CD4-positive, alpha-beta T cell (primary cell): ENCODE measurements at regions not wholly inside any gene's neighbourhood (a gene's known extent, or its start where the extent isn't known, plus 50 kb on each side); places are given as distances from the start of the nearest gene placed in this dataset.

Experiments
- ATAC-seq: fragments of 200-7000 bp; cut with Tn5 transposase; one replicate; pipeline ENCODE4 v1.10.0; 2022; ENCODE audit warnings: mild to moderate bottlenecking; ENCODE audit not compliant: poor library complexity
- CTCF ChIA-PET: fragments of 350-600 bp; sonication (Branson Sonifier 250); formaldehyde crosslinking; loops from one replicate; lab custom pipeline; 2021; ENCODE audit warnings: antibody characterized with exemption, inconsistent platforms; lab: Charles Lee
- POLR2A ChIA-PET: fragments of 350-600 bp; sonication (Branson Sonifier 250); formaldehyde crosslinking; loops from one replicate; lab custom pipeline; 2021; ENCODE audit warnings: antibody characterized with exemption, inconsistent platforms; lab: Charles Lee
- DNase-seq, 14 experiments: peaks; one replicate each; pipeline ENCODE4 v3.0.0-alpha.2; 2013 to 2020; ENCODE audit warnings: mixed read lengths in 2 of 14
- H3K27ac ChIP-seq, 2 donors: one replicate each; pipeline versions ENCODE4 v1.5.1 to v1.7.0; 2013; ENCODE audit warnings: low read length in 2 of 2, low read depth in 1 of 2, mild to moderate bottlenecking in 1 of 2
- H3K27me3 ChIP-seq, 2 experiments: 1 replicate in 1 of 2; 2 replicates in 1 of 2; pipeline versions ENCODE4 v1.6.1 to v1.7.0; 2013; ENCODE audit warnings: low read length in 2 of 2, control low read depth in 1 of 2, mild to moderate bottlenecking in 1 of 2, moderate library complexity in 1 of 2; ENCODE audit not compliant: insufficient read depth in 2 of 2, control insufficient read depth in 1 of 2
- H3K36me3 ChIP-seq: one replicate; pipeline ENCODE4 v1.6.1; 2013; ENCODE audit warnings: low read length, control low read depth; ENCODE audit not compliant: insufficient read depth
- H3K4me1 ChIP-seq: one replicate; pipeline ENCODE4 v1.6.1; 2013; ENCODE audit warnings: low read length, control low read depth; ENCODE audit not compliant: insufficient read depth
- H3K4me3 ChIP-seq: one replicate; pipeline ENCODE4 v1.5.1; 2013; ENCODE audit warnings: mild to moderate bottlenecking, low read length, moderate library complexity
- H3K9me3 ChIP-seq, 2 experiments: 1 replicate in 1 of 2; 2 replicates in 1 of 2; pipeline versions ENCODE4 v1.6.1 to v1.7.0; 2013; ENCODE audit warnings: low read length in 2 of 2, mild to moderate bottlenecking in 2 of 2, control low read depth in 1 of 2, moderate library complexity in 1 of 2; ENCODE audit not compliant: control insufficient read depth in 1 of 2, insufficient read depth in 1 of 2
- H3K27ac Mint-ChIP-seq: one replicate; pipeline ENCODE4 v1.8.0; 2020; ENCODE audit warnings: mixed read lengths
- H3K27me3 Mint-ChIP-seq: one replicate; pipeline ENCODE4 v1.8.0; 2021; ENCODE audit warnings: mixed read lengths
- H3K36me3 Mint-ChIP-seq: one replicate; pipeline ENCODE4 v1.8.0; 2021; ENCODE audit warnings: low read depth, mixed read lengths
- H3K4me1 Mint-ChIP-seq: one replicate; pipeline ENCODE4 v1.8.0; 2021; ENCODE audit warnings: low read depth, mixed read lengths
- H3K4me3 Mint-ChIP-seq: one replicate; pipeline ENCODE4 v1.8.0; 2020; ENCODE audit warnings: mild to moderate bottlenecking, mixed read lengths
- H3K9me3 Mint-ChIP-seq: one replicate; pipeline ENCODE4 v1.8.0; 2020; ENCODE audit warnings: mixed read lengths
- CTCF ChIP-seq: fragments of 200-600 bp; IDR thresholded peaks from one replicate; pipeline ENCODE4 v1.8.0; 2022; ENCODE audit warnings: antibody characterized with exemption, mild to moderate bottlenecking
- intact Hi-C, 2 experiments: fragments of 100-400 bp; cut with DNase I in 1 of 2; cut with micrococcal nuclease in 1 of 2; formaldehyde crosslinking; loops; one replicate each; pipeline versions ENCODE4 v1.15.1 to v1.9.0; 2023 to 2025; cut with DNase I, micrococcal nuclease

GRCh38 chr9:120032639-120033038 lies 547.3 kb downstream of the CDK5RAP2 start:
- Histone ChIP-seq H3K9me3 (peaks cover 0 to 9% of the 10 kb centered on the region in 2 experiments), H3K36me3 (no peaks in the 10 kb centered on the region), H3K27ac (no peak overlapping the region), H3K27me3 (no peaks in the 10 kb centered on the region), H3K4me3 (no peak overlapping the region), H3K4me1 (no peaks in the 10 kb centered on the region)
- no peaks in the 10 kb centered on the region for H3K4me1 Mint-ChIP-seq
- TF ChIP-seq CTCF: no peak
- POLR2A ChIA-PET: no interaction called here
- DNase-seq (no peak), ATAC-seq (no peak)
- peaks cover 4% of the 10 kb centered on the region for H3K27me3 Mint-ChIP-seq
- CTCF ChIA-PET: no interaction called here
- H3K27ac Mint-ChIP-seq: no peak overlapping the region
- H3K4me3 Mint-ChIP-seq: no peak overlapping the region
- H3K9me3 Mint-ChIP-seq: peaks cover 2% of the 10 kb centered on the region
- intact Hi-C loops: no loop called here
- no peaks in the 10 kb centered on the region for H3K36me3 Mint-ChIP-seq

GRCh38 chr9:120030847-120031246 lies 549.1 kb downstream of the CDK5RAP2 start:
- Mint-ChIP-seq H3K4me1 (no peaks in the 10 kb centered on the region), H3K27me3 (no peaks in the 10 kb centered on the region), H3K27ac (no peak overlapping the region), H3K4me3 (no peak overlapping the region), H3K36me3 (no peaks in the 10 kb centered on the region), H3K9me3 (peaks cover 2% of the 10 kb centered on the region)
- Histone ChIP-seq H3K4me1 (no peaks in the 10 kb centered on the region), H3K36me3 (no peaks in the 10 kb centered on the region), H3K27ac (no peak overlapping the region), H3K9me3 (peaks cover 0 to 9% of the 10 kb centered on the region in 2 experiments), H3K27me3 (no peaks in the 10 kb centered on the region), H3K4me3 (no peak overlapping the region)
- DNase-seq (no peak), ATAC-seq (no peak)
- intact Hi-C loops: no loop called here
- POLR2A ChIA-PET: no interaction called here
- no peak for TF ChIP-seq CTCF
- CTCF ChIA-PET: no interaction called here

GRCh38 chr9:120018550-120018949 lies 561.4 kb downstream of the CDK5RAP2 start:
- H3K27ac ChIP-seq: no peak overlapping the region
- Mint-ChIP-seq H3K4me3 (no peak overlapping the region), H3K4me1 (no peaks in the 10 kb centered on the region), H3K9me3 (no peaks in the 10 kb centered on the region), H3K27me3 (no peaks in the 10 kb centered on the region), H3K27ac (no peak overlapping the region), H3K36me3 (no peaks in the 10 kb centered on the region)
- H3K4me1 ChIP-seq: no peaks in the 10 kb centered on the region
- intact Hi-C loops: no loop called here
- no peak for ATAC-seq
- H3K36me3 ChIP-seq: no peaks in the 10 kb centered on the region
- ChIA-PET POLR2A (no interaction called here), CTCF (no interaction called here)
- H3K27me3 ChIP-seq: no peaks in the 10 kb centered on the region
- H3K4me3 ChIP-seq: no peak overlapping the region
- no peak for TF ChIP-seq CTCF
- DNase-seq: no peak
- peaks cover 0 to 9% of the 10 kb centered on the region in 2 experiments for H3K9me3 ChIP-seq
